DOHH2 (cell line): ENCODE measurements at regions not wholly inside any gene's neighbourhood (a gene's known extent, or its start where the extent isn't known, plus 50 kb on each side); places are given as distances from the start of the nearest gene placed in this dataset.
"Not testable (repeated sequence)": the region's sequence is repeated elsewhere in the genome, so short reads cannot be mapped to it uniquely, and the experiment has no call there.

Experiments
- H3F3A ChIP-seq: fragments of 200-600 bp; sonication (generic), shearing (Covaris generic); 2 replicates; pipeline ENCODE4 v1.6.0; 2016; ENCODE audit warnings: antibody characterized with exemption, mild to moderate bottlenecking; ENCODE audit not compliant: control insufficient read depth, insufficient read depth
- H3K27ac ChIP-seq: fragments of 200-600 bp; sonication (generic); 2 replicates; pipeline ENCODE4 v1.5.1; 2014; ENCODE audit warnings: low read depth, mild to moderate bottlenecking, low read length, moderate library complexity
- H3K27me3 ChIP-seq: fragments of 200-600 bp; sonication (generic); 2 replicates; pipeline ENCODE4 v1.6.1; 2014; ENCODE audit warnings: mild to moderate bottlenecking, low read length, mixed read lengths; ENCODE audit not compliant: control insufficient read depth
- H3K36me3 ChIP-seq: fragments of 200-600 bp; sonication (generic); 2 replicates; pipeline ENCODE4 v1.6.1; 2014; ENCODE audit warnings: mild to moderate bottlenecking, low read length, moderate library complexity, mixed read lengths; ENCODE audit not compliant: control insufficient read depth
- H3K4me1 ChIP-seq: fragments of 200-600 bp; sonication (generic); 2 replicates; pipeline ENCODE4 v1.6.1; 2014; ENCODE audit warnings: mild to moderate bottlenecking, low read length, mixed read lengths; ENCODE audit not compliant: control insufficient read depth
- H3K4me2 ChIP-seq: fragments of 200-600 bp; sonication (generic); 2 replicates; pipeline ENCODE4 v1.6.0; 2014; ENCODE audit warnings: mild to moderate bottlenecking, low read length, moderate library complexity
- H3K4me3 ChIP-seq: fragments of 200-600 bp; sonication (generic); 2 replicates; pipeline ENCODE4 v1.5.1; 2014; ENCODE audit warnings: mild to moderate bottlenecking, low read length, mixed read lengths
- H3K79me2 ChIP-seq: fragments of 200-600 bp; sonication (generic); 2 replicates; pipeline ENCODE4 v1.6.1; 2014; ENCODE audit warnings: mild to moderate bottlenecking, low read length, mixed read lengths; ENCODE audit not compliant: control insufficient read depth
- H3K9me2 ChIP-seq: fragments of 200-600 bp; sonication (generic); replicated peaks from 2 replicates; pipeline ENCODE4 v1.6.1; 2014; ENCODE audit warnings: mild to moderate bottlenecking, low read length, mixed read lengths; ENCODE audit not compliant: control insufficient read depth
- H3K9me3 ChIP-seq: fragments of 200-600 bp; sonication (generic); 2 replicates; pipeline ENCODE4 v1.6.1; 2014; ENCODE audit warnings: antibody characterized with exemption, low read length, mixed read lengths; ENCODE audit not compliant: control insufficient read depth, insufficient read depth
- H4K20me1 ChIP-seq: fragments of 200-600 bp; sonication (generic); 2 replicates; pipeline ENCODE4 v1.6.0; 2014; ENCODE audit warnings: low read depth, mild to moderate bottlenecking, antibody characterized with exemption, low read length, moderate library complexity; ENCODE audit not compliant: control insufficient read depth, insufficient read depth
- CTCF ChIP-seq: fragments of 200-600 bp; sonication (generic); IDR thresholded peaks from one replicate; pipeline ENCODE4 v1.5.1; 2014; ENCODE audit warnings: antibody characterized with exemption, mild to moderate bottlenecking, low read depth, low read length; ENCODE audit not compliant: poor library complexity, severe bottlenecking
- EZH2phosphoT487 ChIP-seq: fragments of 200-600 bp; sonication (generic); IDR thresholded peaks from 2 replicates; pipeline ENCODE4 v1.6.1; 2017; ENCODE audit warnings: borderline replicate concordance, mild to moderate bottlenecking, antibody characterized with exemption, low read length, moderate library complexity, mixed read lengths

- Histone ChIP-seq H3K27me3 (no peaks in the 10 kb centered on the region), H3K4me2 (no peak overlapping the region), H3K4me1 (no peaks in the 10 kb centered on the region), H3K79me2 (no peaks in the 10 kb centered on the region), H3K27ac (no peak overlapping the region), H3K36me3 (no peaks in the 10 kb centered on the region), H3K9me3 (no peaks in the 10 kb centered on the region), H3K4me3 (no peak overlapping the region), H3K9me2 (no peaks in the 10 kb centered on the region), H4K20me1 (no peaks in the 10 kb centered on the region), H3F3A (no peaks in the 10 kb centered on the region)
- TF ChIP-seq CTCF (no peak), EZH2phosphoT487 (no peak)
Observed at GRCh38 chr12:127501916-127502315, 765.1 kb upstream of the TMEM132C start.

- Histone ChIP-seq H3K4me2 (no peak overlapping the region), H3K9me3 (no peaks in the 10 kb centered on the region), H4K20me1 (no peaks in the 10 kb centered on the region), H3K79me2 (no peaks in the 10 kb centered on the region), H3K4me3 (no peak overlapping the region), H3K9me2 (no peaks in the 10 kb centered on the region), H3F3A (no peaks in the 10 kb centered on the region), H3K4me1 (no peaks in the 10 kb centered on the region), H3K27me3 (no peaks in the 10 kb centered on the region), H3K36me3 (no peaks in the 10 kb centered on the region), H3K27ac (no peak overlapping the region)
- no peak for TF ChIP-seq CTCF
- TF ChIP-seq EZH2phosphoT487, result no peak
Observed at GRCh38 chr12:127503246-127503645, 763.7 kb upstream of the TMEM132C start.

- not testable (repeated sequence) for H3K9me2 ChIP-seq, H3K27ac ChIP-seq, H4K20me1 ChIP-seq, H3K36me3 ChIP-seq, H3K4me3 ChIP-seq, H3K79me2 ChIP-seq, H3K9me3 ChIP-seq, H3K4me1 ChIP-seq, H3K27me3 ChIP-seq, H3K4me2 ChIP-seq, H3F3A ChIP-seq
Observed at GRCh38 chr12:127503996-127504395, 763.0 kb upstream of the TMEM132C start.

- TF ChIP-seq CTCF (no peak), EZH2phosphoT487 (no peak)
- Histone ChIP-seq H3K4me3 (no peak overlapping the region), H3K4me1 (no peaks in the 10 kb centered on the region), H3K9me2 (no peaks in the 10 kb centered on the region), H4K20me1 (no peaks in the 10 kb centered on the region), H3F3A (no peaks in the 10 kb centered on the region), H3K79me2 (no peaks in the 10 kb centered on the region), H3K27me3 (no peaks in the 10 kb centered on the region), H3K4me2 (no peak overlapping the region), H3K27ac (no peak overlapping the region), H3K9me3 (no peaks in the 10 kb centered on the region), H3K36me3 (no peaks in the 10 kb centered on the region)
Observed at GRCh38 chr12:127504874-127505273, 762.1 kb upstream of the TMEM132C start.
